SU-DHL-6 (cell line): ENCODE measurements at regions not wholly inside any gene's neighbourhood (a gene's known extent, or its start where the extent isn't known, plus 50 kb on each side); places are given as distances from the start of the nearest gene placed in this dataset.

Source experiments
- EZH2phosphoT487 ChIP-seq: fragments of 200-600 bp; sonication (generic), shearing (Covaris generic); conservative IDR thresholded peaks from 2 replicates; pipeline ENCODE4 v1.6.1; 2018; ENCODE audit warnings: mild to moderate bottlenecking, antibody characterized with exemption, low read length, moderate library complexity, mixed read lengths
- TF ChIP-seq, protein P1 (sequence below): fragments of 200-600 bp; sonication (generic); IDR thresholded peaks from one replicate; pipeline ENCODE4 v1.5.1; 2017; ENCODE audit warnings: antibody characterized with exemption, mild to moderate bottlenecking, low read length, moderate library complexity; ENCODE audit not compliant: insufficient read depth, poor library complexity, severe bottlenecking

DNA sequence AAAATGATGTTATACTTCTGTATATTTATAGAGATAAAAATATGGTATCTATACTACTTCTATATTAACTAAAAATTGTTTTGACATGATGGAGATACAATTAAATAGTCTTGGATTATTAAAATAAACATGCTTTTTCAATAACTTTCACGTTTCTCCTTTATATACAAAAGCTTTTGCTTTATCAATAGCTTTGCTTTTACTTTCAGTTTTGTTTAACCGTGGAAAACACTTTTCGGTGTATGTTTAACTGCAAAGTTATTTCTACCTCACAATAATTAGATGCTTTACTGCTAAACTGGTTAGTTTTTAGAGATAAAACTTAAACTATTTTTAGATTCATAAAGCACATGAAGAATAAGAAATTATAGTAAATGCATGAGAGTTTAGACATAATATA, 432.1 kb upstream of the PCDH15 start:
- TF ChIP-seq, protein P1, sequence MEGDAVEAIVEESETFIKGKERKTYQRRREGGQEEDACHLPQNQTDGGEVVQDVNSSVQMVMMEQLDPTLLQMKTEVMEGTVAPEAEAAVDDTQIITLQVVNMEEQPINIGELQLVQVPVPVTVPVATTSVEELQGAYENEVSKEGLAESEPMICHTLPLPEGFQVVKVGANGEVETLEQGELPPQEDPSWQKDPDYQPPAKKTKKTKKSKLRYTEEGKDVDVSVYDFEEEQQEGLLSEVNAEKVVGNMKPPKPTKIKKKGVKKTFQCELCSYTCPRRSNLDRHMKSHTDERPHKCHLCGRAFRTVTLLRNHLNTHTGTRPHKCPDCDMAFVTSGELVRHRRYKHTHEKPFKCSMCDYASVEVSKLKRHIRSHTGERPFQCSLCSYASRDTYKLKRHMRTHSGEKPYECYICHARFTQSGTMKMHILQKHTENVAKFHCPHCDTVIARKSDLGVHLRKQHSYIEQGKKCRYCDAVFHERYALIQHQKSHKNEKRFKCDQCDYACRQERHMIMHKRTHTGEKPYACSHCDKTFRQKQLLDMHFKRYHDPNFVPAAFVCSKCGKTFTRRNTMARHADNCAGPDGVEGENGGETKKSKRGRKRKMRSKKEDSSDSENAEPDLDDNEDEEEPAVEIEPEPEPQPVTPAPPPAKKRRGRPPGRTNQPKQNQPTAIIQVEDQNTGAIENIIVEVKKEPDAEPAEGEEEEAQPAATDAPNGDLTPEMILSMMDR: no peak
- no peak for TF ChIP-seq EZH2phosphoT487
